ENCODE measurements at regions not wholly inside any gene's neighbourhood (a gene's known extent, or its start where the extent isn't known, plus 50 kb on each side); places are given as distances from the start of the nearest gene placed in this dataset.
"Not testable (repeated sequence)": the region's sequence is repeated elsewhere in the genome, so short reads cannot be mapped to it uniquely, and the experiment has no call there.

DNA sequence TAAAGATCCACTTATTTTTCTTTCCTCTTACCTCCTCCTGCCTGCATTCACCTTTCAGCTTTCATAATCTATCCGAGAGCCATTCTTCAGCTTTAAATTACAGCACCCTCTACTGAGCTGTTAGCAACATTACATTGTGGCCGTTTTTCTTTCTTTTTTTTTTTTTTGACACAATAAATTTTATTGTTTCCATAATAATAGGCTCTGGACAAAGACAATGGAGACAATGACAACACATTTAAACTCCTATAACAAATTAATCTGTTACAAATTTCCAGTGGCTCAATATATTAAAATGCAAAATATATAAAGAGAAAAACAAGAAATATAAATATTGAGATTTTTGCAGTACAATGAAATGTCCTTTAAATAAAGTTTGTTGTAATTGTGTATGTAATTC lies 312.7 kb upstream of the COX7C start:
- TF ChIP-seq, protein P1, sequence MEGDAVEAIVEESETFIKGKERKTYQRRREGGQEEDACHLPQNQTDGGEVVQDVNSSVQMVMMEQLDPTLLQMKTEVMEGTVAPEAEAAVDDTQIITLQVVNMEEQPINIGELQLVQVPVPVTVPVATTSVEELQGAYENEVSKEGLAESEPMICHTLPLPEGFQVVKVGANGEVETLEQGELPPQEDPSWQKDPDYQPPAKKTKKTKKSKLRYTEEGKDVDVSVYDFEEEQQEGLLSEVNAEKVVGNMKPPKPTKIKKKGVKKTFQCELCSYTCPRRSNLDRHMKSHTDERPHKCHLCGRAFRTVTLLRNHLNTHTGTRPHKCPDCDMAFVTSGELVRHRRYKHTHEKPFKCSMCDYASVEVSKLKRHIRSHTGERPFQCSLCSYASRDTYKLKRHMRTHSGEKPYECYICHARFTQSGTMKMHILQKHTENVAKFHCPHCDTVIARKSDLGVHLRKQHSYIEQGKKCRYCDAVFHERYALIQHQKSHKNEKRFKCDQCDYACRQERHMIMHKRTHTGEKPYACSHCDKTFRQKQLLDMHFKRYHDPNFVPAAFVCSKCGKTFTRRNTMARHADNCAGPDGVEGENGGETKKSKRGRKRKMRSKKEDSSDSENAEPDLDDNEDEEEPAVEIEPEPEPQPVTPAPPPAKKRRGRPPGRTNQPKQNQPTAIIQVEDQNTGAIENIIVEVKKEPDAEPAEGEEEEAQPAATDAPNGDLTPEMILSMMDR (IDR thresholded peaks at IDR 0.05; ENCODE audit: extremely low read depth, missing control alignments), result peak; percentile 17
- not testable (repeated sequence) for DNase-seq (ENCODE audit: low spot score)

GRCh38 chr5:86314951-86315350 lies 302.8 kb upstream of the COX7C start:
- TF ChIP-seq, protein P1 (IDR thresholded peaks at IDR 0.05; ENCODE audit: extremely low read depth, missing control alignments), result no peak
- DNase-seq (ENCODE audit: low spot score), result no peak

DNA sequence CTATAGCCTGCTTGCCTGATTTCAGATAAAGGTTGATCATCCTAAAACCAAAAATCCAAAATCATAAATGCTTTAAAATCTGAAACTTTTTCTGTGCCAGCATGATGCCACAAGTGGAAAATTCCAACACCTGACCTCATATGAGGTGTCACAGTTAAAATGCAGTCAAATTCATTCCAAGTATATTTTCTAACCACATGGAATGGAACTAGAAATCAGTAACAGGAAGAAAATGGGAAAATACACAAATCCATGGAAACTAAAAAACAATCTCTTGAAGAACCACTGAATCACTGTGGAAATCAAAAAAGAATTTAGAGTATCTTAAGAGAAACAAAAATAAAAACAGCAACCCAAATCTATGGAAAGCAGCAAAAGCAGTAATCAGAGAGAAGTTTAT lies 297.5 kb upstream of the COX7C start:
- TF ChIP-seq, protein P1 (IDR thresholded peaks at IDR 0.05; ENCODE audit: extremely low read depth, missing control alignments), result no peak
- DNase-seq (ENCODE audit: low spot score), result no peak

GRCh38 chr5:86329318-86329717 lies 288.4 kb upstream of the COX7C start:
- TF ChIP-seq, protein P1 (IDR thresholded peaks at IDR 0.05; ENCODE audit: extremely low read depth, missing control alignments), result no peak
- DNase-seq (ENCODE audit: low spot score), result no peak

- TF ChIP-seq, protein P1 (IDR thresholded peaks at IDR 0.05; ENCODE audit: extremely low read depth, missing control alignments), result no peak
- DNase-seq (ENCODE audit: low spot score), result no peak
These were observed 287.0 kb upstream of the COX7C start for GRCh38 chr5:86330736-86331135.

GRCh38 chr5:86332851-86333250 lies 284.9 kb upstream of the COX7C start:
- TF ChIP-seq, protein P1 (IDR thresholded peaks at IDR 0.05; ENCODE audit: extremely low read depth, missing control alignments), result no peak
- DNase-seq (ENCODE audit: low spot score), result no peak

DNA sequence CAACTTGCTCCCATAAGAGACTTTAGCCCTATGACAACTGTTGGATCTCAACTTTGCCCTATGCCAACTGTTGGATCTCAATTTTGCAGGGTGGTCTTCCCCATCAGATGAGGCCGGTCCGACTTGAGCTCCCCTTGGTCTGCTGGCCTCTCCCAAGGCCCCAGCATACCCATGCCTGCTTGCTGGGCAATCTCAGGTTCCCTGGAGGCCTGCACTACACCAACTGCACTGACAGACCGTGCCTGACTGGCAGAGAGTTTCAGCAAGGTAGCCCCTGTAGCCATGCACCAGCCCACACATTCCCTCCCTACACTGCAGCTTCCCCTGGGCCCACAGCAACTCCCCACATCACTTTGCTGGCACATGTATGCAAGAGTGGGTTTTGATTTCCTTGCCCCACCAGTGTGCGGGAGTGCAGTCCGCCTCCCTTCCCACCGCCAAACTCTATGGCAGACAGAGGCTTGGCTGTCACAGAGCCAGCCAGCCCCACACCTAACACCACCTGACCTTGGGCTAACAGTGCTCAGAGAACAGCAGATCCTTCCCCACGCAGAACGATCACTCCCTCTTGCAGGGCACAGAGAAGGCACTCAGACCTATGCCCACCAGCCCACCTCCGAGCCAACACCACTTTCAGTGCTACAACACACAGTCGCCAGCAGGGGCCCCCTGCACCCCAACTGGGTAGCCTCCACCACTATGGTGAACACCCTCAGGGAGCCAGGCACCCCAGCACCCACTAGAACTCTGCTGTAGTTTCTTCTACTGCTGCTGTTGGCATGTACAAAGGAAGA lies 279.9 kb upstream of the COX7C start:
- no peak for DNase-seq (ENCODE audit: low spot score)
- TF ChIP-seq, protein P1 (IDR thresholded peaks at IDR 0.05; ENCODE audit: extremely low read depth, missing control alignments), result no peak
